ENCODE measurements at regions not wholly inside any gene's neighbourhood (a gene's known extent, or its start where the extent isn't known, plus 50 kb on each side); places are given as distances from the start of the nearest gene placed in this dataset.

DNA sequence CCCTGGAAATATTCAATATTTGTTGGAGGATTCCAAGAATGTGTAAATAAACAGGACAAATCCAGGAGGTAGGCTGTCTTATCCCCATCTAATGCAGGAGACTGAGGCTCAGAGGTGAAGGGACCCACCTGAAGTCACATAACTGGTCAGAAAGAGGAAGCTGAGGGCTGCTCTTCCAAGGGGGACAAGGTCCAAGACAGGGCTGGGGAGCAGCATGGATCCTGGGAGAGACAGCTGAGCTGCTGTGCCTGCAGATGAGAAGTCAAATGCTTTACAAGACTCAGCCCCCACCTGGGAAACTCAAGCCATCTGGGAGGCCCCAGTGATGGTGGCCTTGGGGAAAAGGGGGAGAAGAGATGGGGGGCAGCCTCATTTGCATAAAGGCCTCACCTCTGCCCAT, 224.4 kb downstream of the PTPRU start:
- Histone ChIP-seq H3K79me2 (ENCODE audit: insufficient read depth, low read length) (no peaks in the 10 kb centered on the region), H3K4me2 (ENCODE audit: low read length) (no peak overlapping the region), H3K9ac (ENCODE audit: low read length) (no peak overlapping the region), H4K20me1 (ENCODE audit: insufficient read depth, low read length) (no peaks in the 10 kb centered on the region), H3K36me3 (ENCODE audit: insufficient read depth, low read length) (no peaks in the 10 kb centered on the region), H3K27me3 (ENCODE audit: insufficient read depth, low read length) (no peaks in the 10 kb centered on the region), H3K27ac (ENCODE audit: low read depth, low read length) (no peak overlapping the region), H3K4me1 (ENCODE audit: insufficient read depth, low read length) (no peaks in the 10 kb centered on the region), H3K9me3 (ENCODE audit: insufficient read depth, low read depth, low read length) (no peaks in the 10 kb centered on the region), H2AFZ (ENCODE audit: low read depth, low read length) (no peak overlapping the region), H3K4me3 (ENCODE audit: insufficient read depth, low read depth, low read length) (no peak overlapping the region)
- H3K27ac Mint-ChIP-seq (ENCODE audit: unreplicated experiment), result no peak overlapping the region
- H3K27me3 Mint-ChIP-seq (ENCODE audit: low read depth, unreplicated experiment), result peaks cover 56% of the 10 kb centered on the region
- no peaks in the 10 kb centered on the region for H3K4me1 Mint-ChIP-seq (ENCODE audit: low read depth, unreplicated experiment)
- no peak overlapping the region for H3K4me3 Mint-ChIP-seq (ENCODE audit: unreplicated experiment)
- peaks cover 22% of the 10 kb centered on the region for H3K9me3 Mint-ChIP-seq (ENCODE audit: unreplicated experiment)
- TF ChIP-seq EZH2 (IDR thresholded peaks at IDR 0.05; ENCODE audit: insufficient read depth, low read length), result no peak
- TF ChIP-seq, protein P1, sequence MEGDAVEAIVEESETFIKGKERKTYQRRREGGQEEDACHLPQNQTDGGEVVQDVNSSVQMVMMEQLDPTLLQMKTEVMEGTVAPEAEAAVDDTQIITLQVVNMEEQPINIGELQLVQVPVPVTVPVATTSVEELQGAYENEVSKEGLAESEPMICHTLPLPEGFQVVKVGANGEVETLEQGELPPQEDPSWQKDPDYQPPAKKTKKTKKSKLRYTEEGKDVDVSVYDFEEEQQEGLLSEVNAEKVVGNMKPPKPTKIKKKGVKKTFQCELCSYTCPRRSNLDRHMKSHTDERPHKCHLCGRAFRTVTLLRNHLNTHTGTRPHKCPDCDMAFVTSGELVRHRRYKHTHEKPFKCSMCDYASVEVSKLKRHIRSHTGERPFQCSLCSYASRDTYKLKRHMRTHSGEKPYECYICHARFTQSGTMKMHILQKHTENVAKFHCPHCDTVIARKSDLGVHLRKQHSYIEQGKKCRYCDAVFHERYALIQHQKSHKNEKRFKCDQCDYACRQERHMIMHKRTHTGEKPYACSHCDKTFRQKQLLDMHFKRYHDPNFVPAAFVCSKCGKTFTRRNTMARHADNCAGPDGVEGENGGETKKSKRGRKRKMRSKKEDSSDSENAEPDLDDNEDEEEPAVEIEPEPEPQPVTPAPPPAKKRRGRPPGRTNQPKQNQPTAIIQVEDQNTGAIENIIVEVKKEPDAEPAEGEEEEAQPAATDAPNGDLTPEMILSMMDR (IDR thresholded peaks at IDR 0.05; ENCODE audit: insufficient read depth, low read depth, low read length), result no peak
- no peaks in the 10 kb centered on the region for H3K36me3 Mint-ChIP-seq (ENCODE audit: low read depth, unreplicated experiment)
- FAIRE-seq (no peak), DNase-seq (ENCODE audit: low read depth) (no peak)

DNA sequence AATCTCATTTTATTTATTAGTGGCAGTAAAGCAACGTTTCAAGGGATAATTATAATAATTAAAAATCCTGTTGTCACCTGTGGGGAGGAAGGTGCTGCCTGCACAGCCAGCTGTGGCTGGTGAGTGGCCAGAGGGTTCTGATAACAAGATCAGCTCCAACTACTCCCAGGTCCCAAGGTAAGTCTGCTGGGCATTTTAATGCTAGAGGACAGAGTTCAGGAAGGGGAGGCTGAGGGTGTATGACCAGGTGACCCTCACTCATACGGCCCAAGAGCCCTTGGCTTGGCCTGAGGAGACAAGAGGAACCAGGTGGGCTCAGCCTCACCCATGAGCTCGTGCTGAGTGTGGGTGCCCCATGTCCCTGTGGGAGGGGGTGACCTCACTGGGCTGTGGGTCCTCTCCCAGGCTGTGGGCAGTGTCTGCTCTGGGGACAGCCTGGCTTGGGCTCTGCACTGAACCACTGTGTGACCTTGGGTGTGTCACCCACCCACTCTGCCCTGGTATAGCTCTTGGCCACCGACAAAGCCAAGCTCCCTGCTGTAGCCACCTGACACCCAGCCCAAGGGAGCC, 223.8 kb downstream of the PTPRU start:
- no peak overlapping the region for H3K4me2 ChIP-seq (ENCODE audit: low read length)
- H3K36me3 ChIP-seq (ENCODE audit: insufficient read depth, low read length), result no peaks in the 10 kb centered on the region
- Mint-ChIP-seq H3K36me3 (ENCODE audit: low read depth, unreplicated experiment) (no peaks in the 10 kb centered on the region), H3K27me3 (ENCODE audit: low read depth, unreplicated experiment) (peaks cover 56% of the 10 kb centered on the region), H3K27ac (ENCODE audit: unreplicated experiment) (no peak overlapping the region), H3K9me3 (ENCODE audit: unreplicated experiment) (peaks cover 20% of the 10 kb centered on the region), H3K4me1 (ENCODE audit: low read depth, unreplicated experiment) (no peaks in the 10 kb centered on the region), H3K4me3 (ENCODE audit: unreplicated experiment) (no peak overlapping the region)
- H3K27ac ChIP-seq (ENCODE audit: low read depth, low read length), result no peak overlapping the region
- H4K20me1 ChIP-seq (ENCODE audit: insufficient read depth, low read length), result no peaks in the 10 kb centered on the region
- H3K9ac ChIP-seq (ENCODE audit: low read length), result no peak overlapping the region
- no peaks in the 10 kb centered on the region for H3K9me3 ChIP-seq (ENCODE audit: insufficient read depth, low read depth, low read length)
- H3K79me2 ChIP-seq (ENCODE audit: insufficient read depth, low read length), result no peaks in the 10 kb centered on the region
- DNase-seq (ENCODE audit: low read depth) (no peak), FAIRE-seq (no peak)
- TF ChIP-seq EZH2 (IDR thresholded peaks at IDR 0.05; ENCODE audit: insufficient read depth, low read length), result no peak
- TF ChIP-seq, protein P1 (IDR thresholded peaks at IDR 0.05; ENCODE audit: insufficient read depth, low read depth, low read length), result no peak
- no peaks in the 10 kb centered on the region for H3K27me3 ChIP-seq (ENCODE audit: insufficient read depth, low read length)
- H2AFZ ChIP-seq (ENCODE audit: low read depth, low read length), result no peak overlapping the region
- H3K4me3 ChIP-seq (ENCODE audit: insufficient read depth, low read depth, low read length), result no peak overlapping the region
- H3K4me1 ChIP-seq (ENCODE audit: insufficient read depth, low read length), result no peaks in the 10 kb centered on the region

DNA sequence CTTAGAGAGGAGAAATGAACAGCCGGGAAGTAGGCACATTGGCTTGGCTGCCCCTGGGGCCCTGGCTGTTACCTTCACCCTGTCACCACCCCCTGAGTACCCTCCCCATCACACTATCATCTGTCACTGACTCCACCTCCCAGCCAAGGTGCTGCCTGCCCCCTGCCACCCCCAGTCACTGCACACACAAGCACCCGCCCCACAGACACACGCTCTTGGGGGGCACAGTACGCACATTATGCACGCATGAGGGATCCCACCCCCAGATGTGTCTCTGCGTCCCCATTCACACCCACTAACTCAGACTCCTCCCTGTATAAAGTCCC, 223.3 kb downstream of the PTPRU start:
- Histone ChIP-seq H3K79me2 (ENCODE audit: insufficient read depth, low read length) (no peaks in the 10 kb centered on the region), H2AFZ (ENCODE audit: low read depth, low read length) (no peak overlapping the region), H4K20me1 (ENCODE audit: insufficient read depth, low read length) (no peaks in the 10 kb centered on the region), H3K36me3 (ENCODE audit: insufficient read depth, low read length) (no peaks in the 10 kb centered on the region), H3K4me3 (ENCODE audit: insufficient read depth, low read depth, low read length) (no peak overlapping the region), H3K9me3 (ENCODE audit: insufficient read depth, low read depth, low read length) (no peaks in the 10 kb centered on the region), H3K27me3 (ENCODE audit: insufficient read depth, low read length) (no peaks in the 10 kb centered on the region), H3K4me1 (ENCODE audit: insufficient read depth, low read length) (no peaks in the 10 kb centered on the region), H3K9ac (ENCODE audit: low read length) (no peak overlapping the region), H3K4me2 (ENCODE audit: low read length) (no peak overlapping the region), H3K27ac (ENCODE audit: low read depth, low read length) (no peak overlapping the region)
- peaks cover 19% of the 10 kb centered on the region for H3K9me3 Mint-ChIP-seq (ENCODE audit: unreplicated experiment)
- no peak overlapping the region for H3K4me3 Mint-ChIP-seq (ENCODE audit: unreplicated experiment)
- H3K4me1 Mint-ChIP-seq (ENCODE audit: low read depth, unreplicated experiment), result no peaks in the 10 kb centered on the region
- no peak for FAIRE-seq
- no peak for DNase-seq (ENCODE audit: low read depth)
- H3K27ac Mint-ChIP-seq (ENCODE audit: unreplicated experiment), result no peak overlapping the region
- no peaks in the 10 kb centered on the region for H3K36me3 Mint-ChIP-seq (ENCODE audit: low read depth, unreplicated experiment)
- TF ChIP-seq, protein P1 (IDR thresholded peaks at IDR 0.05; ENCODE audit: insufficient read depth, low read depth, low read length), result no peak
- no peak for TF ChIP-seq EZH2 (IDR thresholded peaks at IDR 0.05; ENCODE audit: insufficient read depth, low read length)
- H3K27me3 Mint-ChIP-seq (ENCODE audit: low read depth, unreplicated experiment), result peaks cover 56% of the 10 kb centered on the region
